GM23248 (cell line): ENCODE measurements at regions not wholly inside any gene's neighbourhood (a gene's known extent, or its start where the extent isn't known, plus 50 kb on each side); places are given as distances from the start of the nearest gene placed in this dataset.

Experiments used
- DNase-seq: peaks from one replicate; pipeline ENCODE4 v3.0.0-alpha.2; 2015
- H2AFZ ChIP-seq: fragments of 200-600 bp; sonication (generic); 2 replicates; pipeline ENCODE4 v1.6.1; 2016; ENCODE audit warnings: antibody characterized with exemption
- H3F3A ChIP-seq: fragments of 200-600 bp; sonication (generic); 2 replicates; pipeline ENCODE4 v1.6.1; 2016; ENCODE audit warnings: mild to moderate bottlenecking, antibody characterized with exemption, mixed run types; ENCODE audit not compliant: insufficient read depth
- H3K27ac ChIP-seq: fragments of 200-600 bp; sonication (generic); 2 replicates; pipeline ENCODE4 v1.5.1; 2016; ENCODE audit warnings: mild to moderate bottlenecking
- H3K27me3 ChIP-seq: fragments of 200-600 bp; sonication (generic); replicated peaks from 2 replicates; pipeline ENCODE4 v1.6.1; 2016; ENCODE audit warnings: mild to moderate bottlenecking; ENCODE audit not compliant: insufficient read depth
- H3K36me3 ChIP-seq: fragments of 200-600 bp; sonication (generic); 2 replicates; pipeline ENCODE4 v1.6.1; 2016; ENCODE audit warnings: low read depth, mild to moderate bottlenecking
- H3K4me1 ChIP-seq: fragments of 200-600 bp; sonication (generic); 2 replicates; pipeline ENCODE4 v1.6.1; 2016; ENCODE audit warnings: mild to moderate bottlenecking; ENCODE audit not compliant: insufficient read depth
- H3K4me2 ChIP-seq: fragments of 200-600 bp; sonication (generic); one replicate; pipeline ENCODE4 v1.6.1; 2016; ENCODE audit warnings: mild to moderate bottlenecking; ENCODE audit not compliant: unreplicated experiment
- H3K4me3 ChIP-seq: fragments of 200-600 bp; sonication (generic); 2 replicates; pipeline ENCODE4 v1.5.1; 2016; ENCODE audit warnings: mild to moderate bottlenecking
- H3K79me2 ChIP-seq: fragments of 200-600 bp; sonication (generic); 2 replicates; pipeline ENCODE4 v1.6.1; 2016; ENCODE audit warnings: mild to moderate bottlenecking; ENCODE audit not compliant: insufficient read depth
- H3K9ac ChIP-seq: fragments of 200-600 bp; sonication (generic); 2 replicates; pipeline ENCODE4 v1.6.1; 2016; ENCODE audit warnings: mild to moderate bottlenecking
- H3K9me2 ChIP-seq: fragments of 200-600 bp; sonication (generic); 2 replicates; pipeline ENCODE4 v1.6.1; 2016; ENCODE audit warnings: mixed run types, mild to moderate bottlenecking, moderate library complexity; ENCODE audit not compliant: insufficient read depth
- H3K9me3 ChIP-seq: fragments of 200-600 bp; sonication (generic); one replicate; pipeline ENCODE4 v1.6.1; 2017; ENCODE audit warnings: low read depth
- H4K20me1 ChIP-seq: fragments of 200-600 bp; sonication (generic); 2 replicates; pipeline ENCODE4 v1.6.0; 2016; ENCODE audit not compliant: insufficient read depth
- EZH2 ChIP-seq: fragments of 200-600 bp; sonication (generic); IDR thresholded peaks from 2 replicates; pipeline ENCODE4 v1.6.1; 2018; ENCODE audit warnings: antibody characterized with exemption, mild to moderate bottlenecking; ENCODE audit not compliant: insufficient read depth, poor library complexity, severe bottlenecking
- EZH2phosphoT487 ChIP-seq: fragments of 200-600 bp; sonication (generic); IDR thresholded peaks from 2 replicates; pipeline ENCODE4 v1.6.1; 2018; ENCODE audit warnings: antibody characterized with exemption, moderate library complexity, mild to moderate bottlenecking, low read depth; ENCODE audit not compliant: insufficient read depth
- WGBS, 2 experiments: methylation state at CpG; one replicate each; pipeline ENCODE4 v1.1.6; 2015 to 2017; ENCODE audit warnings: low lambda C conversion rate in 2 of 2, low coverage in 1 of 2; ENCODE audit errors: missing lambda C conversion rate in 2 of 2; 5-methylcytosine and 5-hydroxymethylcytosine counted together
- in situ Hi-C: fragments of 300-500 bp; cut with MboI; formaldehyde crosslinking; loops from 2 replicates; pipeline ENCODE4 v1.15.0; 2020

GRCh38 chr12:74903522-74903921, 306.1 kb downstream of the KCNC2 start:
- Histone ChIP-seq H2AFZ (no peak overlapping the region), H3K9ac (no peak overlapping the region), H4K20me1 (no peaks in the 10 kb centered on the region), H3F3A (no peaks in the 10 kb centered on the region), H3K9me3 (no peaks in the 10 kb centered on the region), H3K9me2 (no peaks in the 10 kb centered on the region), H3K79me2 (no peaks in the 10 kb centered on the region), H3K4me3 (no peak overlapping the region), H3K4me2 (no peak overlapping the region), H3K27ac (no peak overlapping the region), H3K36me3 (no peaks in the 10 kb centered on the region), H3K4me1 (no peaks in the 10 kb centered on the region), H3K27me3 (no peaks in the 10 kb centered on the region)
- DNase-seq = no peak
- in situ Hi-C loops = no loop called here
- no peak for TF ChIP-seq EZH2
- no peak for TF ChIP-seq EZH2phosphoT487
- 0% methylated on average over 1 of the region's 1 CpG for WGBS, 2 experiments

- Histone ChIP-seq H2AFZ (no peak overlapping the region), H3K36me3 (no peaks in the 10 kb centered on the region), H3K27me3 (no peaks in the 10 kb centered on the region), H3K79me2 (no peaks in the 10 kb centered on the region), H3K9me3 (no peaks in the 10 kb centered on the region), H3K4me3 (no peak overlapping the region), H4K20me1 (no peaks in the 10 kb centered on the region), H3K9me2 (no peaks in the 10 kb centered on the region), H3K4me1 (no peaks in the 10 kb centered on the region), H3F3A (no peaks in the 10 kb centered on the region), H3K9ac (no peak overlapping the region), H3K4me2 (no peak overlapping the region), H3K27ac (no peak overlapping the region)
- peak; percentile 5 for DNase-seq
- TF ChIP-seq EZH2phosphoT487 = no peak
- TF ChIP-seq EZH2 = no peak
- in situ Hi-C loops = no loop called here
- 56 to 61% methylated on average over 5 of the region's 5 CpGs for WGBS, 2 experiments
Measured at GRCh38 chr12:74906224-74906623, 303.4 kb downstream of the KCNC2 start.

- Histone ChIP-seq H3K9me2 (no peaks in the 10 kb centered on the region), H4K20me1 (no peaks in the 10 kb centered on the region), H3K79me2 (no peaks in the 10 kb centered on the region), H3K36me3 (no peaks in the 10 kb centered on the region), H3K4me2 (no peak overlapping the region), H3F3A (no peaks in the 10 kb centered on the region), H3K9ac (no peak overlapping the region), H3K9me3 (no peaks in the 10 kb centered on the region), H3K27ac (no peak overlapping the region), H3K4me3 (no peak overlapping the region), H3K27me3 (no peaks in the 10 kb centered on the region), H3K4me1 (no peaks in the 10 kb centered on the region), H2AFZ (no peak overlapping the region)
- 51 to 64% methylated on average over 3 of the region's 3 CpGs for WGBS, 2 experiments
- DNase-seq = no peak
- in situ Hi-C loops = no loop called here
- TF ChIP-seq EZH2 (no peak), EZH2phosphoT487 (no peak)
Measured at GRCh38 chr12:74910831-74911230, 298.8 kb downstream of the KCNC2 start.

- no peak overlapping the region for H3K4me2 ChIP-seq
- no peaks in the 10 kb centered on the region for H3K9me2 ChIP-seq
- no peak overlapping the region for H3K4me3 ChIP-seq
- H3F3A ChIP-seq = no peaks in the 10 kb centered on the region
- TF ChIP-seq EZH2phosphoT487 (no peak), EZH2 (no peak)
- H3K36me3 ChIP-seq = no peaks in the 10 kb centered on the region
- no peak for DNase-seq
- no peaks in the 10 kb centered on the region for H3K27me3 ChIP-seq
- H3K27ac ChIP-seq = no peak overlapping the region
- no peaks in the 10 kb centered on the region for H3K79me2 ChIP-seq
- no peaks in the 10 kb centered on the region for H4K20me1 ChIP-seq
- in situ Hi-C loops = no loop called here
- H2AFZ ChIP-seq = no peak overlapping the region
- no peaks in the 10 kb centered on the region for H3K4me1 ChIP-seq
- WGBS, 2 experiments = 11 to 13% methylated on average over 3 of the region's 3 CpGs
- H3K9me3 ChIP-seq = no peaks in the 10 kb centered on the region
- no peak overlapping the region for H3K9ac ChIP-seq
Measured at GRCh38 chr12:74914378-74914777, 295.3 kb downstream of the KCNC2 start.

GRCh38 chr12:74915718-74916117, 293.9 kb downstream of the KCNC2 start:
- TF ChIP-seq EZH2 = no peak
- TF ChIP-seq EZH2phosphoT487 = no peak
- Histone ChIP-seq H3K36me3 (no peaks in the 10 kb centered on the region), H3K9me2 (no peaks in the 10 kb centered on the region), H3K79me2 (no peaks in the 10 kb centered on the region), H3K4me1 (no peaks in the 10 kb centered on the region), H3K9ac (no peak overlapping the region), H3K27me3 (no peaks in the 10 kb centered on the region), H2AFZ (no peak overlapping the region), H4K20me1 (no peaks in the 10 kb centered on the region), H3F3A (no peaks in the 10 kb centered on the region), H3K4me2 (no peak overlapping the region), H3K27ac (no peak overlapping the region), H3K4me3 (no peak overlapping the region), H3K9me3 (no peaks in the 10 kb centered on the region)
- in situ Hi-C loops = no loop called here
- no peak for DNase-seq
